Cardiac septum (tissue), 1 donor: ENCODE measurements at regions not wholly inside any gene's neighbourhood (a gene's known extent, or its start where the extent isn't known, plus 50 kb on each side); places are given as distances from the start of the nearest gene placed in this dataset.

Experiments used
- DNase-seq: peaks from one replicate; pipeline ENCODE4 v3.0.0-alpha.2; 2020; ENCODE audit warnings: low spot score
- intact Hi-C: fragments of 100-400 bp; cut with DNase I; formaldehyde crosslinking; loops from one replicate; pipeline ENCODE4 v1.14.0; 2022
- donor health status: DM: no; HTN: no; CAD: no.

DNA sequence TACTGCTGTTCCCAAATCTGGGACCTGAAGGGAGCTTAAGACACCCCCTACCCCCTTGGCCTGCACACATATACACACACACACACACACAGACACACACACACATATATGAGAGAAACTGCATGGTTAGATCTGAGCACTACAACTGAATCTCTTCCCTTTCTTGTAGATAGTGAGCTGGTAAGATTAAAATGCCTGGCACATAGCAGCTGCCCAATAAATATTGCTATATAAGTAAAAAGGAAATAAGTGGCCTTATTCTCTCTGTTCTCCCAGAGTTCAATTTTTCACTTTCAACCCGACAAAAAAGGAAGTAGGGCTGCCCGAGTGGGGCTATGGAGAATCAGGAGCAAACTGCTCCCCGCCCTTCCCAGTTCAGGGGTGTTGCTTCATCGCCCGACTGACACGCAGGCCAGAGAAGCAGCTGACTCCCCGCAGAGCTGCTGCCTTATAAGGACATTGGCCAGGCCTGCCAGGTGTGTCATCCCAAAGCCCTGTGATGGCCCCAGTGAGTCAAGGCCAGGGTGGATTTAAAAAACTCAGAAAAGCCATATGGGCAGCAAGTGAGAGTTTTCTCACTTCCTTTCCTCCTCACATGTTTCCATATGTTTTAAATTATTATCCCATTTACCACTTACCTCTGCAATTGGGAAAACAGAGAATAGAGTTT is 106.5 kb upstream of the SLC44A3 start:
- intact Hi-C loops, result no loop called here

DNA sequence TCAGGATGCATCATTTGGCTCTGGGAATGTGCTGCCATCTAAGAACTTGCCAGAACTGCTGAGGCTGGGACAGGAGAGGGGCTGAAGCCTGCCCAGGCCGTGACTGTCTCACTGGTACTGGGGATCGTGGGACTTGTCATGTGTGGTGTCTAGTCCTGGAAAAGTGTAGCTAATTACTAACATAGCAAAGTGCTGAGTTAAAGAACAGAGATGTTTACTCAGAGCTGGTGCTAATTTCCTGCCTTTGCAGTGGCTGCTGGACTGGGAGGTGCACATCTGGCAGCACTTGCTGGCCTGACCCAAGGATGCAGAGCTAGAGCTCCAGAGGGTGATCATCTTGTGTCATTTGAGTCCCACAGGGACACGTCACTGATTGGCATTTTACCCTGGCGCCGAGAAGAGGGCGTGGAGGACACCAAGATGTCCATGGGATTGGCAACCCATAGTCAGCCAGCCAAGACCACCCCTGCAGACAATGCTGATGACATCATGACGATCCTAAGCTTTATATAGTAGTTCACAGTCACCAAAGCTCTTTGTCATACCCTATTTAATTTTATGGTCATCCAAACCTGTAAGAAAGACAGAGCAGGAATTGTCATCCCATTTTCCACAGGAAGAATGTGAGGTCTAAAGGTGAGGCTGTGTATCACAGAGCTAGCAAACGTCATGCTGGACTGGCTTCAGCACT is 110.1 kb upstream of the SLC44A3 start:
- no peak for DNase-seq
- intact Hi-C loops, result no loop called here

More for the DNA sequence above, 106.5 kb upstream of the SLC44A3 start:
- peak; percentile 95 for DNase-seq

DNA sequence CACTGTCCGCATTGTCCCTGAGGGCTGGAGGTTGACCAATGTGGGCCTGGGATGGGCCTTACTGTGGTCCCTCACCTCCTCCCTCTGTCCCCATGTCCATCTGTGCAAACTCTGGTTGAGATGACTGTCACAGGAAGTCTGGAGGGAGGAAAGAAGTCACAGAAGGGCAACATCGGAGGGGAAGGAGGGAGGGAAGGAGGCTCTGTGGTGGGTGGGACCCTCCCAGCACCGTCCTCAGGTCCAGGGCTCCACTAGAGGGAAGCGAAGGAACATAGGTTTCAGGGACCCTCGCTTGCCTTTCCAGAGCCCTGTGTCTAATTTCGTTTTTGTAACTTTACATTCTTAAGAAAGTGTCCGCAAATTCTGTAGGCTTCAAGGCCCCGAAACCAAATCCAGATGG is 111.3 kb upstream of the SLC44A3 start:
- intact Hi-C loops, result no loop called here
- DNase-seq, result no peak

DNA sequence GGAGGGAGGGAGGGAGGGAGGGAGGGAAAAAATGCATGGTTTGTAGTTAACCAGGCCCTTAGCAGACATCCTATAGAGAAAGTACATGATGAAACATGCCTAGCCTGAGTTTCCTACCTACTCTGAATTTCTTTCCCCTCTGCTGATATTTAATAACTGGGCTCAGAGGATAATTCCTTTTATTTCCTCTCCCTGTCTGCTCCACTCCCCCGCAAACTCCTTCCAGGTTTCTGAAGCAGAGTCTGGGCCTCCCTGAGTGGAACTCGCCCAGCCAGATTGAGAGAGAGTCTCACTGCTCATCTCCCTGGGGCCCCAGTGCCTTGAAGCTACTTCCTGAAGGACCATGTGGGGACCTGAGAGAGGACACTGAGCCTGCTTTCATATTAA is 111.9 kb upstream of the SLC44A3 start:
- intact Hi-C loops, result no loop called here
- no peak for DNase-seq

DNA sequence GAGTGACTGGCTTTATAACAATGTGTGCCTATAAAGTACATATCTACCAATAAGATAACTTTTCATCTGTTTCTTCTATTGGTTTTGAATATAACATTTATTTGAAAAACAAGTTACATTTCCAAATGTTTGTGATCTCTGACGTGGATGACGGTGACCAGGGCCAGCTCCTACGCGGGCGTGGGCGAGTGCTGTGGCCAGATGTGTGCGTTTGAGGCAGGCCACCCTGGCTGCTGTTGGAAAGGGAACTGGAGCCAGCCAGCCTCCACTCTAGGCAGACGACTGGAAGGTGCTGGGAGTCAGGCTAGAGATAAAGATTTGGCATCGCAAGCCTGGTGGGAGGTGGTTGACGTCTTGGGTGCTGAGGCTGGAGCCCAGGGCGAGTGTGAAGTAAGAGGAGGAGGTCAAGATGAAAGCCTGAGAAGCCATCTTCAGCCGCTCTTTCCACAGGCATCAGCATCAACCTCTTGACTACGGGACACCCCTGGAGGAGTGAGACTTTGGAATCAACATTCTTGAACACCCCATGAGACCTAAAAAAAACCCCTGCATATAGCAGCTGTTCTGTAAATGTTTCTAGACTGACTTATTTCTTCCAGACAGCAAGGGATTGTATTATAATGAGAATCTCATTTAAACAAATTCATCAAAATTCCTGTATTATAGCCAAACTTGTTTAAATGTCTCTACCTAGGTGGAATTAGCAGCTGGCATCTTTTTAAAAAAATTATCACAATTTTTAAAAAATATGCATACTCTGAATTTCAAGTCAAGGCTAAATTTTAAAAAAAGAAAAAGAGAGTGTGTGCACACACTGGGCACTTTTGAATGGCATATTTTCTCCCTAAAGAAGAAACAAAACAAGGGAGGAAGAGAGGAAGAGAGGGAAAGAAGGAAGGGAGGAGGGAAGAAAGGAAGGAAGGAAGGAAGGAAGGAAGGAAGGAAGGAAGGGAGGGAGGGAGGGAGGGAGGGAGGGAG is 112.5 kb upstream of the SLC44A3 start:
- DNase-seq, result no peak
- intact Hi-C loops, result no loop called here

DNA sequence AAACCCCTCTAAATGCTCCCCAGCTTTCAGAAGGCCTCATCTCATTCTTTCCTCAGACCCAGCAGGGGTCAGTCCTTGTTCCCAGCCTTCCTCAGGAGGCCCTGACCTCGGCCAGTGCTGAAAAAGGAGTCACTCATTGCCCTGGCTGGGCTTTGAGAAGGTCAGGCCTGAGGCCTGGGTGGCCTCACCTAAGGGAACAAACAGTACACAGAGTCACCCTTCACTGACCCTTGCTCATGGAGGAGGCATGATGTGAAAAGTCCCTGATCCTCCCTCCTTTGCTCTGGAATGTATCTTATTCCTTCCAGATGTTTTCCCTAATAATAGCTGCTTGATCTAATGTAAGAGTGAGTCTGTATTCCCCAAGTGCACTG is 117.7 kb upstream of the SLC44A3 start:
- intact Hi-C loops, result no loop called here

DNA sequence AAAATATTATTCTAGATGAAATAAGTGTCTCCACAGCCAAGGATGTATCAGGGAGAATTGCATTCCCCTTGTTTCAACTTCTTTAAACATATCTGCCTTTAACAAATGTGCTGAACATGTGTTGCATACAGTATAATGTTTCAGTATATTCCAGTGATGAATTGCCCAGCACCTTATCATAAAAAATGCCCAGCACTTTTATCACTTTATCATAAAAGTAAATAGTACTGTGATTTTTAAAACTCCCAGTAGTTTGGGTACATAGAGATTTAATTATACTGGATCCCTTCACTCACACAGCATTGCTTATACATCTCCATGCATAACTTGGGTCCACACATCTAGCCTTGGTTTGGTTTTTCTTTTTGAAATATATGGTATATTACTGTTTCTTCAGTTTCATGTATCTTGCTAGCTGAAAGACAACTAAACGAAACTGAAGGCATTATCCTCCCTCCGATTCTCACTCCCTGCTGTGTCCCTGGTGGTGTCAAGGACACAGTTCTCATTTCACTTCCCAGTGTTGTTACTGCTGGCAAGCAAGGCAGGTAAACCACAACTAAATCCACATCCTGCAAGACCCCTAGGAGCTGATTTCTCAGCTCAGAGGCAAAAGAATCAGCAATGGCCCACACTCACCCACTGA is 118.2 kb upstream of the SLC44A3 start:
- DNase-seq, result no peak
- intact Hi-C loops, result no loop called here

More for the DNA sequence above, 117.7 kb upstream of the SLC44A3 start:
- no peak for DNase-seq

DNA sequence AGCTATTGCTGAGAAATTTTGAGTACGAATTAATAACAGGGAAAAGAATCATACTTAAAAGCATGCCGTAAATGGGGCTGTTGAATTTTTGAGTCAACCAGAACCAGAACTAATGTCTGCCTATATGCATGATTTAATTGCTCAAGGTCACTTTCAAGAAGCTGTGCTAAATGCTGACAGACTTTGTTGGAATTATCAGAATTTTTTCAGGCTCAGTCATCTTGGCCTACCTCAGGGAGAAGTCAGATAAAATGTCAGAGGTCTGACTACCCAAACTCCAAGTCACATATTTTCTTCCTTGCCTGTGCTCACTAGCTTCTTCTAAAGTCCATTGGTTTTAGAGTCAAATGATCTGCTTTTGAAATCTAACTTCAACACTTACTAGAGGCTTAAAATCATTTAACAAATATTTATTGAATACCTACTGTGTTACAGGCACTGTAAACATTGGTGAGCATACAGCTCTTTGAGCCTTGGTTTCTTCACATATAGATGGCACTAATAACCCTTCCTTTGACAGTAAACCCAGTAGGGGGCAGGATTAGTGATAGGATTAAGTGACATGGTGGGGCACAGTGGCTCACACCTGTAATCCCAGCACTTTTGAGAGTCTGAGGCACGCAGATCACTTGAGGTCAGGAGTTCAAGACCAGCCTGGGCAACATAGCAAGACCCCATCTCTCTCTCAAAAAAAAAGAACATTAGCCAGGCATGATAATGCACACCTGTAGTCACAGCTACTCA is 121.2 kb upstream of the SLC44A3 start:
- intact Hi-C loops, result no loop called here
- DNase-seq, result no peak

- DNase-seq, result no peak
- intact Hi-C loops, result no loop called here
These were observed 121.8 kb upstream of the SLC44A3 start for GRCh38 chr1:94698356-94698755.

DNA sequence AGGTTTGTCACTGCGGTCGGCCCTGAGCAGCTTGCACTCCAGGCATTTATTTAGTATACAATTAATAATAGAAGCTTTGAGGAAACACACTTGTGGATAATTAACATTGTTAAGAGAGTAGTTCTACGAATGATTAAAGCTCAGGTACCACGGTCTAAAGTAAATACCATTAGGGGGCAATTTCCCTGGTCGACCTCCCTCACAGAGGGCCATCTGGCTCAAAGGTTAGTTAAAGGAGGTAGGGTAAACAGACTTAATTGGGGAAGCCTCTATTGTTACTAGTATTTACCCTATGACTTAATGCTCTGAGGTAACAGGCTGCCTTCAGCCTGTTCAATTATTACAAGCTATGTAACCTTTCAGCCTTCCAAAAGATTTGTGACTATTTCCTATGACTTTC is 122.3 kb upstream of the SLC44A3 start:
- intact Hi-C loops, result no loop called here
- no peak for DNase-seq

DNA sequence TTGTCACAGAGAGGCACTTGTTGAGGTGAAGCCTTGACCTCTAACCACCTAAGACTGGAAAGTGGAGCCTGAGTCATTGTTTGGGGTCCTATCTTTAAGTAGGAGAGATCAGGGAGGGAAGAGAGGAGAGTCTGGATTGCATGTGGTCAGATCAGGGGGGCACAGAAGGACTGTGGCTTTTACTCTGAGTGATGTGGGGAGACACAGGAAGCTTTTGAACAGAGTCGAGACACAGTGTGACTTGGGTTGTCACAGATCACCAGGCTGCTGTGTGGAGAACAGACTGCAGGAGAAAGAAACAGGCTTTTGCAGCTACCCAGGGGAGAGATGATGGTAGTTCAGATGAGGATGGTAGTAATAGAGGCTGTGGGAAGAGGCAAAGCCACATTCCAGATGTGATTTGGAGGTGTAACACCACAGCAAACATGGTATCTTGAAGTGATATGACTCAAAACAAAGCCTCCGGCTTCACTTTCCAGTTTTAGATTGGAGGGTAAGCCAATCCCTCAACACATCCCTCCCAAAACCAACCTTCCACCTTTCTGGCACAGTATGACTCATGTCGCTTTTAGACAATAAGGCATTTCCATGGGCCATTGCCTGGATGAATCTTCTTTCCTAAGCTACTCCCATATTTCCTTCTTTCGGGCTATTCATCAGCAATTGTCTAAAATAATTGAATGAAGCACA is 125.8 kb upstream of the SLC44A3 start:
- DNase-seq, result no peak
- intact Hi-C loops, result no loop called here

- DNase-seq, result no peak
- intact Hi-C loops, result no loop called here
These were observed 126.7 kb upstream of the SLC44A3 start for GRCh38 chr1:94693435-94693834.

DNA sequence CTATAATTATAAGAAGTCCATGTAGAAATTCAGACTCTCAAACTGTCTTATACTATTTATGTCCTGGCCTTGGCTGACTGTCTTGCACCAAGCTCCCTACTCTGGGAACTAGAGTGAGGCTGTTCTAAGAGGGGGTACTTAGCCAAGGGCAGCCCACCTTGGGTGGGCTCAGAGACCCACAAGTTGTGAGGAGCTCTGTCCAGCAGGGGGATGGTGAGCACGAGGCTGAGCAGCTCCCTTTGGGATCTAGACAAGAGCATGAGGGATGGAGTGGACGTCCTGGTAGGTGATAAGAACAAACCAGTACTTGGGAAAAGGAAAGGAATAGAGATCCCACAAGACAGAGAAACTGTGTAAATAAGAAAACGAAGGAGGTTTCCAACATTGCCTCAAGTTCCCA is 127.1 kb upstream of the SLC44A3 start:
- DNase-seq, result no peak

GRCh38 chr1:94688646-94689045 is 131.5 kb upstream of the SLC44A3 start:
- DNase-seq, result no peak
- intact Hi-C loops, result no loop called here

More for the DNA sequence above, 127.1 kb upstream of the SLC44A3 start:
- intact Hi-C loops, result no loop called here

DNA sequence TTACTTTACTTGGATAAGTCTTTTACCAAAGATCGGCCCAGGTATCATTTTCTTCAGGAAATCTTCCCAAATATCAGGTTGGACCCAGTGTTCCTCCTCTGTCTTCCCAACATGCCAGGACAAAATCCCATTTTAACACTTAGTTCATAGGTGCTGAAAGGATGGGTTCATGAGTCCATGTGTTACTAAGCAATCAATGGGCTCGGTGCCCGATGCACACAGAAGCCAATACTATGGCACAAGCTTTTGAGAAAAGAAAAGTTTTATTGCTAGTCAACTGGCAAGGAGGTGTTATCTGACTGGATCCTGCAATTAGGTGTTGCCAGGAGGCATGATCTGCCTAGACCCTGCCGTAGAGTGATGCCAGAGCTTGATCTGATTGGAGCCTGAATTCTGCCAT is 133.3 kb upstream of the SLC44A3 start:
- intact Hi-C loops, result no loop called here
- no peak for DNase-seq

DNA sequence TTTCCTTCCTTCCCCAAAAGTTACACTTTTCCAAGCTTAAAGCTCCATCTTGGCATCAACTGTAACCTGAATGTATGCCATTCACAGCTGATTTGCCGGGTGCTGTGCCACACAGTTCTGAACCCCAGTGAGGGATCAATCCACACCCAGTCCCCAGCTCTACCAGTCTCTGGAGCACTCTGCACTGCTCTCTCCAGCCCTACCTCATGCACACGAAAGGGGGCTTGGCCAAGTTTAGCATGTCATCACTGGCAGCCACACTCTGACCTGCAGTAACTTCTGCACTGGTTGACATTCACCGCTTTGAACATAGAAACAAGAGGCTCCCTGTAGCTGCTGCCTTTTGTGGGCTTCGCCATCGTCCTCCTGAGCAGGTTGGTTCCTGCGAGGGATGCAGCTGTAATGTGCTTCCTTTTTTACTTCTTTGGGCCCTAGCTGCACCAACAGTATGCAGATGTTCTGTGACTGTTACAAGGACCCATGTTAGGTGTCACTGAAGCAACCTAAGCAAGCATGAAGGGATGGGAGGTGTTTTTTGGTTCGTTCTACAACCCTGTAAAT is 135.4 kb upstream of the SLC44A3 start:
- DNase-seq, result no peak
- intact Hi-C loops, result no loop called here

GRCh38 chr1:94683886-94684285 is 136.3 kb upstream of the SLC44A3 start:
- intact Hi-C loops, result no loop called here

DNA sequence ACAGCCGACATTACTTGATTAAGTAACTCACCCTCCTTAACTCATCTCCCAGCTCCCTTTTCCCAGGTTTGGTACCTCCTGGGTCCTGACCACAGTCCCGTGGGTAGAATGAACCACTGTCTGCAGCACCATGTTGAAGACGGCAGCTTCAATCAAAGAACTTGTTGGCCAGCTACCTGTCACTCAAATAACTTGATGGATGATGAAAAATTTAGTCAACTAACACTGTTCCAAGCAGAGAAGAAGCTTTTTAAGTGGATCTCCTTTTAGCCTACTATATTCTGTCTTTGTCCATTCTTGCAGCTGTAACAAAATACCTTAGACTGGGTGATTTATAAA is 138.4 kb upstream of the F3 start:
- intact Hi-C loops, result no loop called here
- no peak for DNase-seq

More at GRCh38 chr1:94683886-94684285, 136.3 kb upstream of the SLC44A3 start:
- DNase-seq, result no peak
